GM10248 (cell line): ENCODE measurements at regions not wholly inside any gene's neighbourhood (a gene's known extent, or its start where the extent isn't known, plus 50 kb on each side); places are given as distances from the start of the nearest gene placed in this dataset.
A peak's percentile ranks its signal among the peaks of the same experiment; 100 is the strongest.

ENCODE experiments used
- CTCF ChIA-PET: fragments of 300-600 bp; sonication (Branson Sonifier 250); formaldehyde crosslinking; extraction: SDS; loops from one replicate; lab custom pipeline; 2021; ENCODE audit warnings: antibody characterized with exemption; lab: Yijun Ruan, JAX
- POLR2A ChIA-PET: fragments of 350-650 bp; sonication (Branson Sonifier 250); formaldehyde crosslinking; extraction: SDS; loops from one replicate; lab custom pipeline; 2020; ENCODE audit warnings: antibody characterized with exemption; lab: Yijun Ruan, JAX
- DNase-seq: peaks from one replicate; pipeline ENCODE4 v3.0.0; 2012; ENCODE audit errors: extremely low spot score
- CTCF ChIP-seq: IDR thresholded peaks from 2 replicates; pipeline ENCODE4 v1.5.1; 2012; ENCODE audit warnings: mild to moderate bottlenecking, low read depth; ENCODE audit errors: extremely low read depth, missing control alignments, control extremely low read depth

GRCh38 chr2:74777161-74777900, 56.6 kb upstream of the HK2 start:
- CTCF ChIA-PET, result interaction anchor here (1.1 to 1.6 kb wide), 2 partner anchors 12 to 62 kb away, joined by 3 to 4 read pairs; no protein-coding TSS in a partner anchor
- no peak for TF ChIP-seq CTCF
- POLR2A ChIA-PET, result no interaction called here
- peak; percentile 66 for DNase-seq

DNA sequence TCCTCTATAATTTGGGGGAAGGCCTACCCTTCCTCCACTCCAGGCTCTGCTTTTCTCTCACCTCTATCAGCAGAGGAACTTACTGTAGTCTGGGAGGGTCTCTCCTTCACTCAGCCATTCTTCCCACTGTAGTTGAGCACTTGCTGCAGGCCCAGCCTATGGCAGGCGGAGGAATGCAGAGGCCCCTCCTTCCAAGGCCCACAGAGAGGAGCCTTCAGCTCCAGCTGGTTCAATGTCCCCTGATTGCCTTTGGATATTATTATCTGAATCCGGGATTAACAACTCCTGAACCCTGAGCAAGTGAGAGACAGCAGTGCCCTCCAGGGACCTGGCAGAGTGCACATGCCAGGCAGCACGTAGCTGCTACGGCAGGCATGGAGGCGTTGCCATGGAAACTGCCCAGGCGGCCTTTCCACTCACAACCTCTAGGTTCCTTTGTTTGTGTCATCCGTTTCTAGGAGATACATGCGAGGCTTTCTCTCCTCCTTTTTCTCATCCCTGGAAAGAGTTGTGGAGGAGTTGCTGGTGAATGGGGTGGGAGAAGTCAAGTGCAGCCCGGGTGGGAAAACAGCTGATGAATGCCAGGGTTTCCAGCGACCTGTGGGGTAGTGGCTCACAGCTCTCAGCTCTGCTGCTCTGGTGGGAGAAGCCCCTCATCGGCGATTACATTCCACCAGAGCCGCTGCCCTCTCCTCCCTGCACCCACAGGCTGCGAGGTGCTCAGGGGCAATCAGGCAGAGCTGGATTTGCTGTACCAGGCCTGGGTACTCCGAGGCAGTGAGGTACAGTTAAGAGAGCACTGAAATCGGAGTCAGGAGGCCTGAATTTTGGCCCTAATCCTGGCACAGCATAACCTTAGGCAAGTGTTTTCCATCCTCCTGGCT, 55.3 kb upstream of the HK2 start:
- ChIA-PET CTCF (interaction anchor here (1.1 to 1.6 kb wide), 2 partner anchors 10 to 63 kb away, joined by 3 to 4 read pairs; no protein-coding TSS in a partner anchor), POLR2A (no interaction called here)
- DNase-seq, result no peak
- TF ChIP-seq CTCF, result no peak

DNA sequence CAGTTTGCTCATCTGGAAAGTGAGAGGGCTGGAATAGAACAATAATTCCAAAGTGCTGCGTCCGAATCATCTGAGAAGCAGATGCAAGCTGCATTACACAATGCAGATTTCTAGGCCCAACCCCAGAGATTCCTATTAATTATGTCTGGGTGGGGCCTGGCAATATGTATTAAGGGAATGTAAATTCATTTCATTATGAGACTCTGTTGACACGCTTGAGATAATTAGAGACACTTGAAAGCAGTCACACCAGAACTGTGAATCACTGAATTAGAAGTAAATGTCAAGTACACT, 54.7 kb upstream of the HK2 start:
- no peak for DNase-seq
- POLR2A ChIA-PET, result no interaction called here
- CTCF ChIA-PET, result no interaction called here

GRCh38 chr2:74779587-74780135, 54.3 kb upstream of the HK2 start:
- DNase-seq, result no peak
- POLR2A ChIA-PET, result no interaction called here
- no peak for TF ChIP-seq CTCF
- CTCF ChIA-PET, result no interaction called here

More for the DNA sequence above, 54.7 kb upstream of the HK2 start:
- no peak for TF ChIP-seq CTCF
